ENCODE measurements at regions not wholly inside any gene's neighbourhood (a gene's known extent, or its start where the extent isn't known, plus 50 kb on each side); places are given as distances from the start of the nearest gene placed in this dataset.

- TF ChIP-seq, protein P1, sequence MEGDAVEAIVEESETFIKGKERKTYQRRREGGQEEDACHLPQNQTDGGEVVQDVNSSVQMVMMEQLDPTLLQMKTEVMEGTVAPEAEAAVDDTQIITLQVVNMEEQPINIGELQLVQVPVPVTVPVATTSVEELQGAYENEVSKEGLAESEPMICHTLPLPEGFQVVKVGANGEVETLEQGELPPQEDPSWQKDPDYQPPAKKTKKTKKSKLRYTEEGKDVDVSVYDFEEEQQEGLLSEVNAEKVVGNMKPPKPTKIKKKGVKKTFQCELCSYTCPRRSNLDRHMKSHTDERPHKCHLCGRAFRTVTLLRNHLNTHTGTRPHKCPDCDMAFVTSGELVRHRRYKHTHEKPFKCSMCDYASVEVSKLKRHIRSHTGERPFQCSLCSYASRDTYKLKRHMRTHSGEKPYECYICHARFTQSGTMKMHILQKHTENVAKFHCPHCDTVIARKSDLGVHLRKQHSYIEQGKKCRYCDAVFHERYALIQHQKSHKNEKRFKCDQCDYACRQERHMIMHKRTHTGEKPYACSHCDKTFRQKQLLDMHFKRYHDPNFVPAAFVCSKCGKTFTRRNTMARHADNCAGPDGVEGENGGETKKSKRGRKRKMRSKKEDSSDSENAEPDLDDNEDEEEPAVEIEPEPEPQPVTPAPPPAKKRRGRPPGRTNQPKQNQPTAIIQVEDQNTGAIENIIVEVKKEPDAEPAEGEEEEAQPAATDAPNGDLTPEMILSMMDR (IDR thresholded peaks at IDR 0.05), result no peak
- no peak for TF ChIP-seq POLR2A (IDR thresholded peaks at IDR 0.05)
Observed at GRCh38 chr3:154015307-154015706, 105.9 kb upstream of the ARHGEF26 start.
